GM19023 (cell line): ENCODE measurements at regions not wholly inside any gene's neighbourhood (a gene's known extent, or its start where the extent isn't known, plus 50 kb on each side); places are given as distances from the start of the nearest gene placed in this dataset.

Source experiments
- ATAC-seq: cut with Tn5 transposase; IDR thresholded peaks from one replicate; pipeline ENCODE4 v1.9.1; 2021; ENCODE audit warnings: mild to moderate bottlenecking, moderate library complexity; ENCODE audit not compliant: unreplicated experiment

GRCh38 chr1:13921190-13921589, 221.2 kb downstream of the PRDM2 start:
- ATAC-seq, result no peak

- ATAC-seq, result no peak
Observed at GRCh38 chr1:13922466-13923110, 222.6 kb downstream of the PRDM2 start.

GRCh38 chr1:13926556-13926955, 226.6 kb downstream of the PRDM2 start:
- ATAC-seq, result no peak

GRCh38 chr1:13927736-13928135, 227.7 kb downstream of the PRDM2 start:
- ATAC-seq, result no peak

GRCh38 chr1:13929313-13929712, 229.3 kb downstream of the PRDM2 start:
- ATAC-seq, result no peak

- no peak for ATAC-seq
Observed at GRCh38 chr1:13930151-13930550, 230.2 kb downstream of the PRDM2 start.

- no peak for ATAC-seq
Observed at GRCh38 chr1:13931226-13931625, 231.2 kb downstream of the PRDM2 start.

- ATAC-seq, result no peak
Observed at GRCh38 chr1:13935336-13935735, 235.3 kb downstream of the PRDM2 start.

GRCh38 chr1:13941315-13941714, 241.3 kb downstream of the PRDM2 start:
- ATAC-seq, result no peak

GRCh38 chr1:13943055-13943454, 243.1 kb downstream of the PRDM2 start:
- no peak for ATAC-seq

GRCh38 chr1:13945856-13946255, 245.9 kb downstream of the PRDM2 start:
- ATAC-seq, result no peak

- no peak for ATAC-seq
Observed at GRCh38 chr1:13947658-13948057, 247.7 kb downstream of the PRDM2 start.

- no peak for ATAC-seq
Observed at GRCh38 chr1:13948396-13948795, 248.4 kb downstream of the PRDM2 start.

GRCh38 chr1:13948888-13949391, 249.0 kb downstream of the PRDM2 start:
- ATAC-seq, result no peak

GRCh38 chr1:13949546-13949945, 249.6 kb downstream of the PRDM2 start:
- ATAC-seq, result no peak

- no peak for ATAC-seq
Observed at GRCh38 chr1:13950637-13951036, 250.6 kb downstream of the PRDM2 start.

GRCh38 chr1:13951793-13952751, 252.1 kb downstream of the PRDM2 start:
- no peak for ATAC-seq

GRCh38 chr1:13952985-13953384, 253.0 kb downstream of the PRDM2 start:
- ATAC-seq, result no peak

GRCh38 chr1:13956393-13956792, 256.4 kb downstream of the PRDM2 start:
- ATAC-seq, result no peak

- ATAC-seq, result no peak
Observed at GRCh38 chr1:13960375-13960987, 260.5 kb downstream of the PRDM2 start.

- ATAC-seq, result no peak
Observed at GRCh38 chr1:13964768-13965167, 264.8 kb downstream of the PRDM2 start.
